22Rv1 (cell line): ENCODE measurements at regions not wholly inside any gene's neighbourhood (a gene's known extent, or its start where the extent isn't known, plus 50 kb on each side); places are given as distances from the start of the nearest gene placed in this dataset.

ENCODE experiments used
- CTCF ChIP-seq: fragments of 450-650 bp; IDR thresholded peaks from 2 replicates; pipeline ENCODE4 v1.5.1; 2017; ENCODE audit warnings: mild to moderate bottlenecking
- ZFX ChIP-seq: fragments of 450-650 bp; IDR thresholded peaks from 2 replicates; pipeline ENCODE4 v1.6.1; 2017; ENCODE audit warnings: antibody characterized with exemption, borderline replicate concordance

- TF ChIP-seq CTCF (no peak), ZFX (no peak)
Observed at GRCh38 chr5:125981016-125981415, 442.2 kb upstream of the GRAMD2B start.
